ENCODE measurements at regions not wholly inside any gene's neighbourhood (a gene's known extent, or its start where the extent isn't known, plus 50 kb on each side); places are given as distances from the start of the nearest gene placed in this dataset.
A peak's percentile ranks its signal among the peaks of the same experiment; 100 is the strongest.
"Not testable (repeated sequence)": the region's sequence is repeated elsewhere in the genome, so short reads cannot be mapped to it uniquely, and the experiment has no call there.

- not testable (repeated sequence) for DNase-seq
These were observed 5303.4 kb upstream of the TPTE start for GRCh38 chr21:5217933-5218332.

DNA sequence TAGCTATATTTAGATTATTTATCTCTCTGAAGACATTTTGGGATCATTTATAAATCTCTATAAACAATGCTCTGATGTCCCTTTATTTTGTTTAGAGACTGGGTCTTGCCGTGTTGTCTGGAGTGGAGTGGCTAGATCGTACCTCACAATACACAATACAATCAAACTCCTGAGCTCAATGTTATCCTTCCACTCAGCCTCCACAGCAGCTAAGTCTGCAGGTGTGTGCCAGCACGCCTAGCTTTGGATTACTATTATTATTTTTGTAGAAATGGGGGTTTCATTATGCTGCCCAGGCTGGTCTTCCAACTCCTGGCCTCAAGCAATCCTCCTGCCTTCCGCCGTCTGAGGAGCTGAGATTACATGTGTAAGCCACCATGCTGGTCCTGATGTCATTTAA lies 5301.4 kb upstream of the TPTE start:
- DNase-seq = not testable (repeated sequence)

- DNase-seq = not testable (repeated sequence)
These were observed 5300.9 kb upstream of the TPTE start for GRCh38 chr21:5220468-5220867.

- not testable (repeated sequence) for DNase-seq
These were observed 5299.8 kb upstream of the TPTE start for GRCh38 chr21:5221458-5222050.

- DNase-seq = not testable (repeated sequence)
These were observed 5298.2 kb upstream of the TPTE start for GRCh38 chr21:5222996-5223782.

DNA sequence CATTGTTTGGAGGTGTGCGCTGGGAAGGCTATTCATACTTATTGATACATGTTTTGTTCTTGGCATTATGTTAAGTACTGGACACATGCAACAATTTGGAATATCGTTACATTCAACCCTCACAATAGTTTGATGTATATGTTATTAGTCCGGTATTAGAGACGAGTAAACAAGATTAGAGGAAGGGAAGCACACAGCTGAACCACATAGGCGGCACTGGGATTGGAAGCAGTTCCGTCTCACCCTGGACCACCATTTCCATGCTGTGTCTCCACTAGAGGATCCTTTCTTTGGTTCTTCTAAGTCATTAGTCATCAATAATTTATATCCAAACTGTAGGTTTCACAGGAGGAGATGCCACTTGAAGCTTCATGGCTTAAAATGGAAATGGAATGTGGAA lies 5297.2 kb upstream of the TPTE start:
- not testable (repeated sequence) for DNase-seq

- not testable (repeated sequence) for DNase-seq
These were observed 5294.1 kb upstream of the TPTE start for GRCh38 chr21:5227252-5227651.

- DNase-seq = not testable (repeated sequence)
These were observed 5290.8 kb upstream of the TPTE start for GRCh38 chr21:5230561-5230960.

- not testable (repeated sequence) for DNase-seq
These were observed 5290.1 kb upstream of the TPTE start for GRCh38 chr21:5231261-5231660.

DNA sequence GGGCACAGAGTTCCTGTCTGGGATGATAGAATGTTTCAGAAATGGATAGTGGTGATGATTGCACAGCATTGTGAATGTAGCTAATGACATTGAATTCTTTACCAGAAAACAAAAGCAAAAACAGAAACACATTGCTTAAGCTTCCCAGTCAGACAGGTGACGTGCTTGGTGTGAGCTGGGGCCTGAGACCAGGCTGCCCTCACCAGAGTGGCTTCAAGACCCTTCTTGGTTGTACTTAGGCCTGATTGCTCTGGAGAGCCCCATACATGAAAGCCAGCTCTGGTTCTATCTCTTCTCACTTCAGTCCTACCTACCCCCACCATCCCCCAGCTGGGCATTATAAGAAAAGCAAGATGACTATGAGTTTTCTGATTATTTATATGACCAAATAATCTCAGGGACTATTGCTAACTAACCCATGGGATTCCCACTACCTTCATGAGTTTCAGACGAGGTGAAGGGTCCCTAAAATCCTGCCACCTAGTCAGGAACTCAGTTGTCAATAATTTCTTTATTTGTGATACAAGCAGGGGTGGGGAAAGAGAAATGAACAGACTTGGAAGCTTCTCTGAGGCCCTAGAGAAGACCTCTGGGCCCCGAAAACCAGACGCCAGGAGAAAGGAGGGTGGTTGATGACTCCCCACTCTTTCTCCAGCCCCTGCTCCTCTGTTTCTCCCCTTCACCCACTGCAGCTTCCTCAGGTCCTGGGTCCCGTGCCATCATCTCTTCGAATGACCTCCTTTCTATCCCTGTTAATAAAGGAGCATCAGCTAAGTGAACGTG lies 5289.0 kb upstream of the TPTE start:
- peak; percentile 2 for DNase-seq

DNA sequence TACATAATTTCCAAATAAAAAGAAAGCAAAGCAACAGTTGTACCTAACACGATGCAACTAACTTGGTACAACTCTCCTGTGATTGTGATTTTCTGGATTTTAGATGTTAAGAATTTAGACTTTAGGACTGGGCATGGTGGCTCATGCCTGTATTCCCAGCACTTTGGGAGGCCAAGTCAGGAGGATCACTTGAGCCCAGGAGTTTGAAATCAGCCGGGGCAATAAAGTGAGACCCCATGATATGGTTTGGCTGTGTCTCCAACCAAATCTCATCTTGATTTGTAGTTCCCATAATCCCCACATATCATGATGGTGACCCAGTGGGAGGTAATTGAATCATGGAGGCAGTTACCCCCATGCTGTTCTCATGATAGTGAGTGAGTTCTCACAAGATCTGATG lies 5285.6 kb upstream of the TPTE start:
- DNase-seq = not testable (repeated sequence)

DNA sequence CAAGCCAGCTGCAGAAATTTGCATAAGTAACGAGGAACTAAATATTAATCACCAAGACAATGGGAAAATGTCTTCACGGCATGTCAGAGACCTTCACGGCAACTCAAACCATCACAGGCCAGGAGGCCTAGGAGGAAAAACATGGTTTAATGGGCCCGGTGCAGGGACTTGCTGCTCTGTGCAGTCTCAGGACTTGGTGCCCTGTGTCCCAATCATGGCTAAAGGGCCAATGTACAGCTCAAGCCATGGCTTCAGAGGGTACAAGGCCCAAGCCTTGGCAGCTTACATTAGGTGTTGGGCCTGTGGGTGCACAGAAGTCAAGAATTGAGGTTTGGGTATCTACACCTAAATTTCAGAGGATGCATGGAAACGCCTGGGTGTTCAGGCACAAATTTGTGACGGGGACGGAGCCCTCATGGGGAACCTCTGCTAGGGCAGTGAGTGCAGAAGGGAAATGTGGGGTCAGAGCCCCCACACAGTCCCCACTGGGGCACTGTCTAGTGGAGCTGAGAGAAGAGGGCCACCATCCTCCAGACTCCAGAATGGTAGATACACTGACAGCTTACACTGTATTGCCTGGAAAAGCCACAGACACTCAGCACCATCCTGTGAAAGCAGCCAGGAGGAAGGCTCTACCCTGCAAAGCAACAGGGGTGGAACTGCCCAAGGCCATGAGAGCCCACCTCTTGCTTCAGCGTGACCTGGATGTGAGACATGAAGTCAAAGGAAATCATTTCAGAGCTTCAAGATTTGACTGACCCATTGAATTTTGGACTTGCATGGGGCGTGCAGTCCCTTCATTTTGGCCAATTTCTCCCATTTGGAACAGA lies 5284.3 kb upstream of the TPTE start:
- DNase-seq = not testable (repeated sequence)

- DNase-seq = not testable (repeated sequence)
These were observed 5280.9 kb upstream of the TPTE start for GRCh38 chr21:5240521-5240920.

DNA sequence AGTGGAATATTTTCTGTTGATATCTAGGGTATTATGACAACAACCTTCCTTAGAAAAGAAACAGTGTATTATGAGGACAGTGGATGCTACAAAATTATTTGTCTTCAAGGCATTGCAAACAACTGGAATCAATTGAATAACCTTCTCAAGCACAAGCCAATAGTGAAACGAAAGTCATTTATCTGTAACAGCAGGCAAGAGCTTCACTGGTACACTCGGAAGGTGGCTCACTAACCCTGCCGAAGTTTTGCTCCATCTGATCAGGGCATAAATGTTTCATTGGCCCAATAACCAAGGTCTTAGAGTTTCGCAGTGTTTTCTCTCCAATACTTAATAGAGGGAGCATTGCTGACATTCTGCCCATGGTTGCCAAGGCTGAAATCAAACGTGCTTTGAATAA lies 5278.7 kb upstream of the TPTE start:
- DNase-seq = not testable (repeated sequence)

GRCh38 chr21:5243257-5243656 lies 5278.1 kb upstream of the TPTE start:
- DNase-seq = not testable (repeated sequence)

DNA sequence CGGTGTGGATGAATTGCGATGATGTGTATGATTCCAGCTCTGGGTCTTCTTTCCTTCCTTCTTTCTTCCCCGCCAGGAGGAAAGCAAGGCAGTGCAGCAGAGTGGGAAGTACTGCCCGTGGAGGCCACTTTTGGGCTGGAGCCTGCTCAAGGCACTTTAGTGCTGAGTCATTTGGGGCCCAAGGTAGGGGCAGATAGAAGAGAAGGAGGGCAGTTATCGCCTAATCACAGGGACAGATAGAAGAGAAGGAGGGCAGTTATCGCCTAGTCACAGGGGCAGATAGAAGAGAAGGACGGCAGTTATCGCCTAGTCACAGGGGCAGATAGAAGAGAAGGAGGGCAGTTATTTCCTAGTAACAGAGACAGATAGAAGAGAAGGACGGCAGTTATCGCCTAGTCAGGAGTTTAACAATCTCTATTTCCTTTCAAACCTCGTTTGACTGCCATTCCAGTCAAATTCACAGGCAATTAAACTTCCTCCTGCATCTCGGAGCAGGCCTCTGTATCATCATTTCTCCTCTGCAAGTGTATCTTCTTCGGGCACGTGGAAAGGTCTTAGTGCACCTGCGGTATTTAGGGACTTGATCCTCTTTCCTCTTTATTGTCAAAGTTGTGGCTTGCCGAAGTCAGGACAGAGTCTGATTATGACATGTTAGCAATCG lies 5277.5 kb upstream of the TPTE start:
- not testable (repeated sequence) for DNase-seq

DNA sequence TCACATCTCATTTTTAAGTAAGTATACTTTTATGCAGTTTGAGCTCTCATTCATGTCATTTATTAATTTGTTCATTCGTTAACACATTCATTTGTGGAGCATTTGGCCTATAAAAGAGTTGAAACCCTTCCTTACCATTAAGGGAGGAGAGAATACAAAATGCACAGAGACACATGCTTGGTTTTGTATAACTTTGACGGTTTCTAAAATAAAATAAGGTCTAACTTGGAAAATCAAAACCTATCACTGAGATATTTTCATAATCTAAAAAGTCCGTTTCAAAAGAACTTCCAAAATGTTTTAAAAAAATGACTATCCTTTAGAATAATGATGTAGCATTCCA lies 5277.0 kb upstream of the TPTE start:
- not testable (repeated sequence) for DNase-seq

GRCh38 chr21:5244954-5245353 lies 5276.4 kb upstream of the TPTE start:
- not testable (repeated sequence) for DNase-seq

GRCh38 chr21:5246416-5246815 lies 5275.0 kb upstream of the TPTE start:
- not testable (repeated sequence) for DNase-seq

- DNase-seq = not testable (repeated sequence)
These were observed 5274.0 kb upstream of the TPTE start for GRCh38 chr21:5247399-5247798.

GRCh38 chr21:5250128-5250527 lies 5271.3 kb upstream of the TPTE start:
- not testable (repeated sequence) for DNase-seq

DNA sequence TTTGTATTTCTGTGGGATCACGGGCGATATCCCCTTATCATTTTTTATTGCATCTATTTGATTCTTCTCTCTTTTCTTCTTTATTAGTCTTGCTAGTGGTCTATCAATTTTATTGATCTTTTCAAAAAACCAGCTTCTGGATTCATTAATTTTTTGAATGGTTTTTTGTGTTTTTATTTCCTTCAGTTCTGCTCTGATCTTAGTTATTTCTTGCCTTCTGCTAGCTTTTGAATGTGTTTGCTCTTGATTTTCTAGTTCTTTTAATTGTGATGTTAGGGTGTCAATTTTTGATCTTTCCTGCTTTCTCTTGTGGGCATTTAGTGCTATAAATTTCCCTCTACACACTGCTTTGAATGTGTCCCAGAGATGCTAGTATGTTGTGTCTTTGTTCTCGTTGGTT lies 5270.2 kb upstream of the TPTE start:
- DNase-seq = not testable (repeated sequence)

Measured in EL (cell line).